ENCODE measurements at regions not wholly inside any gene's neighbourhood (a gene's known extent, or its start where the extent isn't known, plus 50 kb on each side); places are given as distances from the start of the nearest gene placed in this dataset.

GRCh38 chr10:36325815-36326214 lies 683.7 kb upstream of the FZD8 start:
- no peak for DNase-seq (ENCODE audit: low spot score)
- Mint-ChIP-seq H3K36me3 (ENCODE audit: low read depth) (no peaks in the 10 kb centered on the region), H3K4me1 (ENCODE audit: low read depth) (peaks cover 13% of the 10 kb centered on the region)

GRCh38 chr10:36324831-36325230 lies 682.7 kb upstream of the FZD8 start:
- no peak for TF ChIP-seq CTCF (IDR thresholded peaks at IDR 0.05)
- no peak overlapping the region for H3K4me3 Mint-ChIP-seq (ENCODE audit: unreplicated experiment)
- H3K27me3 Mint-ChIP-seq (ENCODE audit: low read depth): no peaks in the 10 kb centered on the region
- no peaks in the 10 kb centered on the region for H3K9me3 Mint-ChIP-seq (ENCODE audit: low read depth)
- H3K36me3 Mint-ChIP-seq (ENCODE audit: low read depth): no peaks in the 10 kb centered on the region
- H3K27ac Mint-ChIP-seq (ENCODE audit: unreplicated experiment): no peak overlapping the region
- DNase-seq (ENCODE audit: low spot score): no peak
- peaks cover 7% of the 10 kb centered on the region for H3K4me1 Mint-ChIP-seq (ENCODE audit: low read depth)

More at GRCh38 chr10:36325815-36326214, 683.7 kb upstream of the FZD8 start:
- no peak for TF ChIP-seq CTCF (IDR thresholded peaks at IDR 0.05)
- H3K9me3 Mint-ChIP-seq (ENCODE audit: low read depth): no peaks in the 10 kb centered on the region
- H3K4me3 Mint-ChIP-seq (ENCODE audit: unreplicated experiment): no peak overlapping the region
- H3K27me3 Mint-ChIP-seq (ENCODE audit: low read depth): no peaks in the 10 kb centered on the region
- no peak overlapping the region for H3K27ac Mint-ChIP-seq (ENCODE audit: unreplicated experiment)

GRCh38 chr10:36313142-36313541 lies 671.0 kb upstream of the FZD8 start:
- no peak for DNase-seq (ENCODE audit: low spot score)
- Mint-ChIP-seq H3K36me3 (ENCODE audit: low read depth) (no peaks in the 10 kb centered on the region), H3K27ac (ENCODE audit: unreplicated experiment) (no peak overlapping the region), H3K4me3 (ENCODE audit: unreplicated experiment) (no peak overlapping the region), H3K4me1 (ENCODE audit: low read depth) (peaks cover 4% of the 10 kb centered on the region), H3K27me3 (ENCODE audit: low read depth) (no peaks in the 10 kb centered on the region), H3K9me3 (ENCODE audit: low read depth) (peaks cover 2% of the 10 kb centered on the region)
- TF ChIP-seq CTCF (IDR thresholded peaks at IDR 0.05): no peak

- Mint-ChIP-seq H3K27me3 (ENCODE audit: low read depth) (no peaks in the 10 kb centered on the region), H3K4me3 (ENCODE audit: unreplicated experiment) (no peak overlapping the region), H3K27ac (ENCODE audit: unreplicated experiment) (no peak overlapping the region), H3K36me3 (ENCODE audit: low read depth) (no peaks in the 10 kb centered on the region), H3K9me3 (ENCODE audit: low read depth) (peaks cover 7% of the 10 kb centered on the region), H3K4me1 (ENCODE audit: low read depth) (no peaks in the 10 kb centered on the region)
- no peak for DNase-seq (ENCODE audit: low spot score)
- no peak for TF ChIP-seq CTCF (IDR thresholded peaks at IDR 0.05)
Measured at GRCh38 chr10:36303896-36304295, 661.8 kb upstream of the FZD8 start.

- no peak for DNase-seq (ENCODE audit: low spot score)
- peaks cover 5% of the 10 kb centered on the region for H3K4me1 Mint-ChIP-seq (ENCODE audit: low read depth)
- no peak for TF ChIP-seq CTCF (IDR thresholded peaks at IDR 0.05)
- H3K36me3 Mint-ChIP-seq (ENCODE audit: low read depth): no peaks in the 10 kb centered on the region
- no peaks in the 10 kb centered on the region for H3K27me3 Mint-ChIP-seq (ENCODE audit: low read depth)
- no peaks in the 10 kb centered on the region for H3K9me3 Mint-ChIP-seq (ENCODE audit: low read depth)
- no peak overlapping the region for H3K27ac Mint-ChIP-seq (ENCODE audit: unreplicated experiment)
- H3K4me3 Mint-ChIP-seq (ENCODE audit: unreplicated experiment): no peak overlapping the region
Measured at GRCh38 chr10:36302086-36302485, 660.0 kb upstream of the FZD8 start.

Measured in chondrocyte (in vitro differentiated cells).